ENCODE measurements at regions not wholly inside any gene's neighbourhood (a gene's known extent, or its start where the extent isn't known, plus 50 kb on each side); places are given as distances from the start of the nearest gene placed in this dataset.
"Not testable (repeated sequence)": the region's sequence is repeated elsewhere in the genome, so short reads cannot be mapped to it uniquely, and the experiment has no call there.

DNA sequence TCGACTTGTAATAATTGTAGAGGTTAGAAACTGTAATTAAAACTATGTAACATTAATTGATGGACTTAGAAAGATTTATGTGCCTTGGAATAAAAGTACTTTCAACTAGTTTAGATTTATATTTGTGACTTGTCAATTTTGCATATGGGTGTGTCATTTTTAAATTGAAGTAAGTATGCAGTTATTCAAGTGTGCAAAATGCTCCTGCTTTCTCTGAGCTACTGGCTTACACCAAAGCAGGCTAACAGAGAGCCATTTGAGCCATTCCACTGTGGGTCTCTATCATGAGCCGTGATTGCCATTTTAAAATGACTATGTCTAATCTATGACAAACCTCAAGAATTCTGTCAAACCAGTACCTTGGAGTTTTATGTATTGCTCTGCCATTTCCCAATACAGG is 345.0 kb upstream of the MDFIC2 start:
- DNase-seq (ENCODE audit: low read depth in 2 of 2, low spot score in 1 of 2), result no peak

DNA sequence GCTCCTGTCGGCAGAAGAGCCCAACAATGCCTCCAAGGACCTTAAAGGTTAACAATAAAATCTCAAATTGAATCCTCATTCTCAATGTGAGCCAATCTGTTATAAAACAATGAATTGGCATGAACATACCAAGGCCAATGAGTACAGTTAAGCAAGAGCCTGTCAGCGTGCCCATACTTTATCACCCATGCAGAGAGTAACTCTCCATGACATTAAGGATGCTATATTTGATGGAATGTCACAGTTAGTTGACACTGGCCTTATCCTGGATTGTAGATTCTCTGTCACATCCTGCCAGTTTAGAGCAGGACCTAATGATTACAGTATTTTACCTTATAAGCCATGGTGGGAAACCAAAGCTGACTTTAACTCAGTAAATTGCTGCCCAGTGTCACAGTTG is 335.4 kb upstream of the MDFIC2 start:
- DNase-seq (ENCODE audit: low read depth in 2 of 2, low spot score in 1 of 2), result no peak

DNA sequence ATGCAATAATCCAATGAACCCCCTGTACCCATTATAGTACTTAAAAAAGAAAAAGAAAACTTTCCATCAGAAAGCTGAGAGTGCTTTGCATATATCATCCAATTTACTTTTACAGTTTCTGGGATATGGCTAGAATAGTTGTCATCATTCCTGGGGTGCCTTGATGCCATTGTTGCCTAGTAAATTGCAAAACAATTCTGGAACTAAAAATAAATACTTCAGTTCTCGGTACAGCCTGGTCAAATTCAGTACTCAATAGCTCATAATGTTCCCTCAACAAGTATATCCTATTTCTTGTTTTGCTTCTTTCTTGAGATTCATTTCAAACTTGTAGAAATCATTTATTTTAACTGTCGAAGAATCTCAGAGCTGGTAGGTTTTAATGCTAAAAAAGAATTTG is 334.7 kb upstream of the MDFIC2 start:
- DNase-seq (ENCODE audit: low read depth in 2 of 2, low spot score in 1 of 2), result no peak

DNA sequence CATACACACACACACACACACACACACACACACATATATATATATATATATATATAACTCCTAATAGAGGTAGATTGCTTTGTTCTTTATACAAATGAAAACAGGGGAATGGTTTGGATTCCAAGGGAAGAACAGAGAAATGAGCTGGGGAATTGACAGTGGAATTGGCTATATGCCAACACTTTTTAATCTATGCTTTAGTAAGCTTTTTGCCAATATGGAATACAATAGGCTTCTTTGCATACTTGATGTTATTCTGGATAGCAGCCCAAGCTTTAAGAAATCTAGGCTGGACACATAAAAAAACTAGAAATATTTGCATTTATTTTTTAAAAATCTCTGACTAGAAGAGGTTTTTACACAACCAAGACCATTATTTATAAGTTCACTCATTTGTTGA is 334.2 kb upstream of the MDFIC2 start:
- no peak for DNase-seq (ENCODE audit: low read depth in 2 of 2, low spot score in 1 of 2)

DNA sequence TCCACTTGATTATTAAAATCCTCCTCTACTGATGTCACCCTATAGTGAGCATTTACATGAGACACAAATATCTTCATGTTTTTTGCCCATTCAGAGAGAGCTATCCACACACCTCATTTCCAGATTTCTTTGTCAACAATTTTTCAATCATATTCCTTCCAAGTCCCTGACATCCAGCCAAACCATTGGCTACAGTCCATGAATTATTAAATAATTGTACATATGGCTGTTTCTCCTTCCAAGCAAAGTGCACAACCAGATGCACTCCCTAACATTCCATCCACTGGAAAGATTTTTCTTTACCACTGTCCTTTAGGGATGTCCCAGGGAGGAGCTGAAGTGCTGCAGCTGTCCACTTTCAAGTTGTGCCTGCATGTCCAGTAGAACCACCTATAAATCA is 328.0 kb upstream of the MDFIC2 start:
- no peak for DNase-seq (ENCODE audit: low read depth in 2 of 2, low spot score in 1 of 2)

DNA sequence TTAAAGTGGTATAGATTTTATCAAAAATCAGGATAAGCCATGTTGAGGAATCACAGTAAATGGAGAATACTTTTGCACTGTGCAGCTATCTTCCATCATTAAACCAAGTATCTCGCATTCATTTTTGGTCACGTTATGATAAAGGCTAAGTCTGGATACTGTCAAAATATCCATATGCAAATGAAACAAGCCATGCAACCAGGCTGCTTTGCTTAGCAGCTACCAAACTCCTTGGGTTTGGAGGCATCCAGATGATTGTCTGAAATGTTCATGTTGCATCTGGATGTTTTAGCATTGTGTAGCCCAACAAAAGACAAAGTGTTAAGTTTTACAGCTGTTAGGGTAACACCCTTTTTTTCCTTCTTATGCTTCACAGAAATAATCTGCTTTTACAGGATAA is 322.9 kb upstream of the MDFIC2 start:
- DNase-seq (ENCODE audit: low read depth in 2 of 2, low spot score in 1 of 2), result no peak

DNA sequence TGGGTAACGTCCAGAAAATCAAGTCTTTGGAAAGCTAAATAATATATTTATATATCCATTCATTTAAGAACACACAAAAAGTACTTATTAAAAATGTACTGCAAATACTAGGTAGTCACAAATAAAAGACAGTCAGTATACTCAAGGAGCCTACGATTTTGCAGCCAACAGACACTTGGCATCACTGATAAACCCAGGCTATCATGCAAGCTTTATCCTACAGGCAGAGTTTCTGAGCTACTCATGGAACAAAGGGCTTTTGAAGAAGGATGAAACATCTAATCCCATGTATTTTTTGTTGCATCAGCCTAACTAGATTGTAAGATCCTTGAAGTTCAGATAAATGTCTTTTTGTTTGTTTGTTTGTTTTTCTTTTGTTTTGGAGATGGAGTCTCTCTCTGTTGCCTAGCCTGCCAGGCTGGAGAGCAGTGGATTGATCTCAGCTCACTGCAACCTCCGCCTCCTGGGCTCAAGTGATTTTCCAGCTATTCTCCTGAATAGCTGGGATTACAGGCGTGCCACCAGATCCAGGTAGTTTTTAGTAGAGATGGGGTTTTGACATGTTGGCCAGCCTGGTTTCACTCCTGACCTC is 319.4 kb upstream of the MDFIC2 start:
- no peak for DNase-seq (ENCODE audit: low read depth in 2 of 2, low spot score in 1 of 2)

DNA sequence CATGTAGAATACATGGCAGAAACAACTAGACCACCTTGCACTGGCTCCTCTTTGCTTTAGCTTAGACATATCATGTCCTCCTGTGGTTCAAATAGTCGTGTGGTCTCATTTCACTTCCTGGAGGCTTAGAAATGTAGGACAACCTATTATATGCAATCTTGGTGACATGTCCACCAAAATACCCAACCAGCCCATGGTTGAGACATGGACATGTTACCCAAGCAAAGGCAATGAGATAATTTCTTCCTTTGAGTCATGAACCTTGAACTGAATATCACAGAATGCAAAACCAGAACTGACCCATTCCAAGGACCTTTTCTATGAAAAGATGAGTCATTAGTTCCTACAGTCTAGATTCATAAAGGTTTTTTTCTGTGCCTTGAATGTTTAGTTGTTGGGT is 309.0 kb upstream of the MDFIC2 start:
- DNase-seq (ENCODE audit: low read depth in 2 of 2, low spot score in 1 of 2), result no peak

DNA sequence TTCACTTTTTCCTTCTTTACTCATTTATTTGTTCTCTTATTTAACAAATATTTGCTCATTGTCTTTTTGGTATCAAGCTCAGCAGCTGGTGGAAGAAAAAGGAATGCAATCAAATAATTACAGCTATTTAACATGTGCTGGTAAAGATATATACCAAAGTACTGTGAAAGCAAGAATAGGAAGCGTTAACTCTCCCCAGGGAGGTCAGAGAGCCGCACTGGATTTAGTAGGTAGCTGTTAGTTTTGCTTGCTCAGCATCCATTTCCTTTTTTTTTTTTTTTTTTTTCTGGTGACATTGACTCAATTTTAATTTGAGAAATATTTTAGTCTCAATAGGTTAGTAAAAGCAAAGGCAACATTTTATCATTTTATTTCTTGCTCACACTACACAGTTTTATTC is 308.5 kb upstream of the MDFIC2 start:
- no peak for DNase-seq (ENCODE audit: low read depth in 2 of 2, low spot score in 1 of 2)

DNA sequence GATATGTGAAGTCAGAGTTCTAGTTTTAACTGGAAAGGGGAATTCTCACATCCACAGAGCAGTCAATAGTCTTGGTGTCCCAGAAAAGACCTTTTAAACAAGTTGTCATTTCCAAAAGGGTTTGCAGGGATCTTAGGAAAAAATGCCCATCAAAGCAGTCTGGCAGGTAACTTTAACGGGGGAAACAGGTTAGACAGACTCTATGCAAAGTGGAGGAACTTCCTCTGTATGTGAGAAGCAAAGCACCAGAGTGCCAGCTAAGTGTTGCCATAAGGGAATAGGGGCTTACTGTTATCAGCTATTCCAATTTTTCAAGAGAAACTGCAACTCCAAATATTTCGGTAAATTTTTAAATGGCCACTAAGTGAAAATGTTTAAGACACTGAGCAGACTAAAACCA is 307.9 kb upstream of the MDFIC2 start:
- DNase-seq (ENCODE audit: low read depth in 2 of 2, low spot score in 1 of 2), result no peak

DNA sequence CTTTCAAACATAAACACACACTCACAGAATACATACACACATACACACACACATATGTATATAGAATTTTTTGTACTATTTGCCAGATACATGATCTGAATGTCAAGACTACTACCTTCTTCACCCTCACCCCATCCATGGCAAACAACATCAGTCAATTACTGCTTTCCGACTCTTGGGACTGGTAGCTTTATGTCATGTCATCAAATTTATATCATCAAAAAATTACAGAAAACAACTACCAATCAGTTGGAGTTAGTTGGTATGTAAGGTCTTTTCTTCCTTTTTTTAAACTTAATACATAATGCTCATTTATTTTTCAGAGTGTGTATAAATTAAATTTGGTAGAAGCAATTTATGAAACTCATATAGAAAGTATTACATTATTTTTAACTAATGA is 305.7 kb upstream of the MDFIC2 start:
- no peak for DNase-seq (ENCODE audit: low read depth in 2 of 2, low spot score in 1 of 2)

DNA sequence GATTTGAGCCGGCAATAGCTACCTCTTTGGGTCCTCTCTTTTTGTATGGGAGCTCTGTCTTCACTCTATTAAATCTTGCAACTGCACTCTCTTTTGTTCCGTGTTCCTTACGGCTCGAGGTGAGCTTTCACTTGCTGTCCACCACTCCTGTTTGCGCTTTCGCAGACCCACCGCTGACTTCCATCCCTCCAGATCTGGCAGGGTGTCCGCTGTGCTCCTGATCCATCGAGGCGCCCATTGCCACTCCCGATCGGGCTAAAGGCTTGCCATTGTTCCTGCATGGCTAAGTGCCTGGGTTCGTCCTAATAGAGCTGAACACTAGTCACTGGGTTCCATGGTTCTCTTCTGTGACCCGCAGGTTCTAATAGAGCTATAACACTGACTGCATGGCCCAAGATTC is 304.9 kb upstream of the MDFIC2 start:
- DNase-seq (ENCODE audit: low read depth in 2 of 2, low spot score in 1 of 2), result not testable (repeated sequence)

DNA sequence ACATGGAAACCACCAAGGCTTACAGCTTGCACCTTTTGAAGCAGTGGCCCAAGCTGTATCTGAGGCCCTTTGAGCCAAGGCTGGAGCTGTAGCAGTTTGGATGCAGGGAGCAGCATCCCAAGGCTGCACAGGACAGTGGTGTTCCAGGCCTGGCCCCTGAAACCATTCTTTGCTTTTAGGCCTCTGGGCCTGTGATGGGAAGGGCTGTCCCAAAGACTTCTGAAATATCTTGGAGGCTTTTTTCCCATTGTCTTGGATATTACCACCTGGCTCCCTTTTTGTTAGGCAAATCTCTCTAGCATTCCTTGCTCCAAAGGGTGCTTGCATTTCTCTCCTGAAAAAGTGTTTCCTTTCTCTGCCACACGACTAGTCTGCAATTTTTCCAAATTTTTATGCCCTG is 302.8 kb upstream of the MDFIC2 start:
- DNase-seq (ENCODE audit: low read depth in 2 of 2, low spot score in 1 of 2), result no peak

DNA sequence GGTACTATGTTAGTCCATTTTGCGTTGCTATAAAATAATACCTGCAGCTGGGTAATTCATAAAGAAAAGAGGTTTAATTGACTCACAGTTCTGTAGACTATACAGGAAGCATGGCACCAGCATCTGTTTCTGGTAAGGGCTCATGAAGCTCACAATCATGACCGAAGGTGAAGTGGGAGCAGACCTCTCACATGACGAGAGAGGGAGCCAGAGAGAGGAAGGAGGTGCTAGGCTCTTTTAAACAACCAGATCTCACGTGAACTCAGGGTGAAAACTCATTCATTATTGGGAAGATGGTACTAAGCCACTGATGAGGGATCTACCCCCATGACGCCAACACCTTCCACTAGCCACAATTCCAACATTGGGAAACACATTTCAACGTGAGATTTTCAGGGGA is 301.7 kb upstream of the MDFIC2 start:
- DNase-seq (ENCODE audit: low read depth in 2 of 2, low spot score in 1 of 2), result no peak

DNA sequence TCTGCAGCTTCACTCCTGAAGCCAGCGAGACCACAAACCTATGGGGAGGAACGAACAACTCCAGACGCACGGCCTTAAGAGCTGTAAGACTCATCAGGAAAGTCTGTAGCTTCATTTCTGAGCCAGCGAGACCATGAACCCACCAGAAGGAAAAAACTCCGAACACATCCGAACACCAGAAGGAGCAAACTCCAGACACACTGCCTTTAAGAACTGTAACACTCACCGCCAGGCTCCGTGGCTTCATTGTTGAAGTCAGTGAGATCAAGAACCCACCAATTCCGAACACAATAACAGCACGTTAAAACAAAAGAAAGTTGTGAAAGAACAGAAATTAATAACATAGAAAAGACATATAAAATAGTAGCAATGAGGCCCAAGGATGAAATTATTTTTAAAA is 300.5 kb upstream of the MDFIC2 start:
- no peak for DNase-seq (ENCODE audit: low read depth in 2 of 2, low spot score in 1 of 2)

DNA sequence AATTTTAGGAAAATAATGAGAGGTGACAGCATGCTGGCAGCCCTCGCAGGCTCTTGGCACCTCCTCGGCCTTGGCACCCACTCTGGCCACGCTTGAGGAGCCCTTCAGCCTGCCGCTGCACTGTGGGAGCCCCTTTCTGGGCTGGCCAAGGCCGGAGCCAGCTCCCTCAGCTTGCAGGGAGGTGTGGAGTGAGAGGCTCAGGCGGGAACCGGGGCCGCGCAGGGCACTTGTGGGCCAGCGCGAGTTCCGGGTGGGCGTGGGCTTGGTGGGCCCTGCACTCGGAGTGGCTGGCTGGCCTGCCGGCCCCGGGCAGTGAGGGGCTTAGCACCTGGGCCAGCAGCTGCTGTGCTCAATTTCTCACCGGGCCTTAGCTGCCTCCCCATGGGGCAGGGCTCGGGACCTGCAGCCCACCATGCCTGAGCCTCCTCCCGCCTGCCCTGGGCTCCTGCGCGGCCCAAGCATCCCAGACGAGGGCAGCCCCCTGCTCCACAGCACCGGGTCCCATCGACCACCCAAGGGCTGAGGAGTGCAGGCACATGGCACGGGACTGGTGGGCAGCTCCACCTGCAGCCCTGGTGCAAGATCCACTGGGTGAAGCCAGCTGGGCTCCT is 299.3 kb upstream of the MDFIC2 start:
- not testable (repeated sequence) for DNase-seq (ENCODE audit: low read depth in 2 of 2, low spot score in 1 of 2)

DNA sequence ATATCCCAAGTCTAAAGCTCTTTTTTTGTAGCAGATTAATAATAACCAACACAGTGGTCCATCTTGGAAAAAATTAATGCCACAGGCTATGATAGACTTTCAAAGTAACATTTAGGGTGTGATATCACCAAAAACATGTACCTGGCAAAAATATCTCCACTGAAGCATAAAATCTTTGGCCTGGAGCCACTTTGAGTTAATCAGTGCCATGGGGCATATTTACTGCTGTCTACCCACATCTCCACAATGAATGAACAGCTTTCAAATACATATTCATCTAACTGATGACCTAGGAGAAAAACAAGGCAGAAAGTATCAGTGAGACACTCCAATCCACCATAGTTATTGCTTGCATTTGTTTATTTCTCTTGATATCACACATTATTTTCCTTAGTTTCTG is 296.0 kb upstream of the MDFIC2 start:
- DNase-seq (ENCODE audit: low read depth in 2 of 2, low spot score in 1 of 2), result no peak

DNA sequence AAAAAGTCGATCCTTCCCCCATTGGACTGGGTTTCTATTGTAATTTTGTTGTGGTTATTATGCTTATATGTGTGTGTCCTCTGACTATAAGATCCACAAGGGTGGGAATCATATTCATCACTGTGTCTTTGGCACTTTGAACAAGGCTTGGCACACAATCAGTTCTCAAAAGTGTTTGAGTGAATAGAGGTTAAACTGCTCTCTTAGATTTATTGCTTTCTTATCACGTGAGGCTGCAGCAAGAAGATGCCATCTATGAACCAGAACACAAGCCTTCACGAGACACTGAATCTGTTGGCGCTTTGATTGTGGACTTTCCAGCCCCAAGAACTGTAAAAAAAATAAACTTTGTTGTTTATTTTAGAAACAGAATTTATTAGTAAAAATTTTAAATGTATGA is 295.0 kb upstream of the MDFIC2 start:
- no peak for DNase-seq (ENCODE audit: low read depth in 2 of 2, low spot score in 1 of 2)

DNA sequence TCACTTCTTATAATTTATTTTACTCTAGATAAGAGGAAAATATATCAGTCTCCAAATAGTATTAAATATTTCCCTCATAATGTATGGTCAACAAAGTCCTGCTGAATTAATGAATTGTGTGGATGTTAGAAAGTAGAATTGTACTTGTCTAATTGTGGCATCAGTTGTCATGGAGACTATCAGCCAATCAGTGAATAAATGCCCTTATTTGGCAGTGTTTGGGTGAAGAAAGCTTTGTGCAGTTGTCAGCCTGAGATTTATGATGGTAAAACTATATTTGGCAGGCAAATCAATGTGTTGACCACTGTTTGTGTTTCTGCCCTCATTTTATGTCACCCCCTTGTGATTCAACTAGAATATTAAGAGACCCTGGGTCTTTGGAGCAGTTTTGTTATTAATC is 293.6 kb upstream of the MDFIC2 start:
- DNase-seq (ENCODE audit: low read depth in 2 of 2, low spot score in 1 of 2), result no peak

DNA sequence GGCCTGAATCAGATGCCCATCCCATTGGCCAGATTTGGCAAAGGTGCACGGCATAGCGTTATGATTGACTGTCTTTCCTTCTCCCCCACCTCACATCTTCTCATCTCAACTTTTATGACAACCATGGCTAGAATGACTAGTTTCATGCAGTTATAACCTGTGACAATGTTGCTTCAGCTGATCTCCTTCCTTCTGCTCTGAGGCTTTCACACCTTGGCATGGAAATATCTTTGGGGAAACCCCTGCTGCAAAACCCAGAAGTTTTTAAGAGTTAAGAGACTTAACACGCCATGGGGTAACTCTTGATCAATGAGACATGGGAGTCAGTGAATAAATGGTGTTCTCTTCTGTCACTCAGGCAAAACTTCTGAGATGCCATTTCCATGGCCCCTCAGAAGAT is 290.7 kb upstream of the MDFIC2 start:
- no peak for DNase-seq (ENCODE audit: low read depth in 2 of 2, low spot score in 1 of 2)

DNA sequence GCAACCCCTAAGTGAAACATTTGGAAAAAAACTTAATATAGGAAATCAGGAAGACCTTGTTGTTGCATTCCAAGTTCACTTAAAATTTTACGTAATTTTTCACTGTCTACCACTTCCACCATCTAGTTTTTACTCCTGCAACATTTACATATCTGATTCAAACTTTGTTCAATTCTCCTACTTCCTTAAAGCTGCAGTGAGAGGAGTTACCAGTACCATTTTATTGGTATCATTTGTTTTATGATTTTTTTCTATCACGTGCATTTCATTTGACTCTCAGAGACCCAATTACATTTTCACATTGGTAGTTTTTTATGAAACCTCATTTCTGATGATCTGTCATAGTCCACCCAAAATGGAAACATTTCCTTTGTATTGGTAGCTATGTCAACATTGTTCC is 284.9 kb upstream of the MDFIC2 start:
- no peak for DNase-seq (ENCODE audit: low read depth in 2 of 2, low spot score in 1 of 2)

DNA sequence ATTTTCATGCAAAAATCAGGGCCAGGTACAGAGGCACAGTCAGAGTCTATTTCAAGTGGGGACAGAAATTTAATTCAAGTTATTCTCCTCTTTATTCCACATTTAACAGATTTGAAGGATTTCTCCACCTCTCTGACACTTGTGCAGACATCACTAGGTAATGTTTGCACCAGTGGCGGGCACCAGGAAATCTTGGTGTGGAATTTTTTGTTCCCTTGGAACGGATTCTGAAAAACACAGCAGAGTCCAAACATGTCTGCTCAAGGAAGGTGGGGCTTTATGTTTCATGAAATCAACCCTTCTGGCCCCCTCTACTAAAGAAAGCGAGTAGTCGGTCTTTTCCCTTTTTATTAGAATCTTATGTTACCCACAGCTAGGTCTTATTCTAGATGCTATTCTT is 271.2 kb upstream of the MDFIC2 start:
- no peak for DNase-seq (ENCODE audit: low read depth in 2 of 2, low spot score in 1 of 2)

DNA sequence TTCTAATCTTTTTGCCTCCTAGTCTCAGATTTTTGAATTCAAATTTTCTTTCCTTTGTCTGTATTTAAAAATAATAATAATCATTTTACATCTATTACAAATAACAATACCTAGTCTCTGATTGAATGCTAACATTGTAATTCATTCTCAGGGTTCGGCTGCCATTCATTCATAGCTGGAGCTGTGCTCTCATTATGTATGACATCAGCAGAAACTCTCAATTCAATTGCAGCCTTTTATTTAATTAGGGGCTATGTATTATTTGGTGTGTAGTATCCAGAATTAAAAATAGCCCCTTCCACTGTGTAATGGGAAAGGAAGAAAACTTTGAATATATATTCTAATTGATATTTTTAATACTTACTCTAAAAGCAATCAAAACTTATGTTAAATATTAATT is 270.4 kb upstream of the MDFIC2 start:
- no peak for DNase-seq (ENCODE audit: low read depth in 2 of 2, low spot score in 1 of 2)

DNA sequence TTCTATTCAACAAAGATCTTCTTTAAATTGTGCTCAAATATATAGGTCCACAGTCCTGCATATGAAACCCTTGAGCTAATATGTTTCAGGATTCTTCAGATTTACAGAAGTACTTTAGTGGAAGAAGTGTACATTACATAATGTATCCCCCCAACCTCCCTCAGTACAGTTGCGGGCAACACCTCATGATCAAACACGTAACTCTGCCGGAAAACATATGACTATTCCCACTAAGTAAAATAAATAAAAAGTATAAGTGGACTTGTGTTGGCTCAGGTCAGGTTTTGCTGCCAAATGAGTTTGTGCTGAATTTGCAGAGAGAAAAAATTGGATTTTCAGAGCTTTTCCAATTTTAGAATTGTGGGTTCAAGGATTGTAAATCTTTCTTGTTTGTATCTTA is 267.6 kb upstream of the MDFIC2 start:
- DNase-seq (ENCODE audit: low read depth in 2 of 2, low spot score in 1 of 2), result no peak
